Mesenchymal stem cell (in vitro differentiated cells and primary cell): ENCODE measurements at regions not wholly inside any gene's neighbourhood (a gene's known extent, or its start where the extent isn't known, plus 50 kb on each side); places are given as distances from the start of the nearest gene placed in this dataset.

Experiments used
- DNase-seq: peaks from one replicate; pipeline ENCODE4 v3.0.0-alpha.2; 2013
- H2AFZ ChIP-seq: one replicate; pipeline ENCODE4 v1.6.1; 2013; ENCODE audit warnings: low read depth, mild to moderate bottlenecking, control low read depth, inconsistent platforms, low read length, moderate library complexity
- H2AK5ac ChIP-seq: 2 replicates; pipeline ENCODE4 v1.6.1; 2013; ENCODE audit warnings: low read length, moderate library complexity, mild to moderate bottlenecking, inconsistent platforms; ENCODE audit not compliant: severe bottlenecking
- H2BK120ac ChIP-seq: one replicate; pipeline ENCODE4 v1.6.1; 2013; ENCODE audit warnings: low read depth, mild to moderate bottlenecking, inconsistent platforms, low read length, moderate library complexity
- H2BK12ac ChIP-seq, 2 experiments: one replicate each; pipeline ENCODE4 v1.6.1; 2013; ENCODE audit warnings: inconsistent platforms in 2 of 2, low read length in 2 of 2, mild to moderate bottlenecking in 2 of 2, moderate library complexity in 2 of 2, control low read depth in 1 of 2
- H2BK15ac ChIP-seq: one replicate; pipeline ENCODE4 v1.6.1; 2013; ENCODE audit warnings: mild to moderate bottlenecking, low read depth, inconsistent platforms; ENCODE audit not compliant: poor library complexity, severe bottlenecking
- H2BK5ac ChIP-seq: 2 replicates; pipeline ENCODE4 v1.6.1; 2013; ENCODE audit warnings: low read depth, mild to moderate bottlenecking, low read length, control low read depth, inconsistent platforms; ENCODE audit not compliant: poor library complexity, severe bottlenecking
- H3K14ac ChIP-seq, 2 experiments: one replicate each; pipeline ENCODE4 v1.6.1; 2013; ENCODE audit warnings: inconsistent platforms in 2 of 2, low read length in 2 of 2, control low read depth in 1 of 2, mild to moderate bottlenecking in 1 of 2, moderate library complexity in 1 of 2
- H3K18ac ChIP-seq, 2 experiments: one replicate each; pipeline ENCODE4 v1.6.1; 2013; ENCODE audit warnings: inconsistent platforms in 2 of 2, low read length in 2 of 2, control low read depth in 1 of 2, low read depth in 1 of 2, mild to moderate bottlenecking in 1 of 2
- H3K23ac ChIP-seq, 2 experiments: one replicate each; pipeline ENCODE4 v1.6.1; 2013; ENCODE audit warnings: inconsistent platforms in 2 of 2, low read length in 2 of 2, mild to moderate bottlenecking in 2 of 2, moderate library complexity in 2 of 2, control low read depth in 1 of 2
- H3K27ac ChIP-seq: 2 replicates; pipeline ENCODE4 v1.5.1; 2013; ENCODE audit warnings: mild to moderate bottlenecking, moderate library complexity, low read length, control low read depth, inconsistent platforms; ENCODE audit not compliant: poor library complexity, severe bottlenecking
- H3K27me3 ChIP-seq, 2 experiments: 2 replicates each; pipeline versions ENCODE4 v1.6.1 to v1.7.0; 2013; ENCODE audit warnings: low read length in 2 of 2, mild to moderate bottlenecking in 2 of 2, moderate library complexity in 2 of 2, control low read depth in 1 of 2, inconsistent platforms in 1 of 2; ENCODE audit not compliant: control insufficient read depth in 1 of 2, insufficient read depth in 1 of 2
- H3K36me3 ChIP-seq, 2 experiments: 2 replicates each; pipeline versions ENCODE4 v1.6.1 to v1.7.0; 2013; ENCODE audit warnings: low read length in 2 of 2, control low read depth in 1 of 2, inconsistent platforms in 1 of 2, low read depth in 1 of 2, mild to moderate bottlenecking in 1 of 2; ENCODE audit not compliant: insufficient read depth in 2 of 2, control insufficient read depth in 1 of 2
- H3K4ac ChIP-seq, 2 experiments: one replicate each; pipeline ENCODE4 v1.6.1; 2013; ENCODE audit warnings: inconsistent platforms in 2 of 2, low read length in 2 of 2, mild to moderate bottlenecking in 2 of 2, moderate library complexity in 2 of 2, control low read depth in 1 of 2, low read depth in 1 of 2
- H3K4me1 ChIP-seq: 2 replicates; pipeline ENCODE4 v1.6.1; 2013; ENCODE audit warnings: low read depth, low read length, control low read depth; ENCODE audit not compliant: control insufficient read depth, insufficient read depth
- H3K4me2 ChIP-seq: 2 replicates; pipeline ENCODE4 v1.6.1; 2013; ENCODE audit warnings: low read length, mild to moderate bottlenecking, inconsistent platforms; ENCODE audit not compliant: poor library complexity, severe bottlenecking
- H3K4me3 ChIP-seq, 2 experiments: 2 replicates each; pipeline versions ENCODE4 v1.5.1 to v1.7.0; 2013; ENCODE audit warnings: low read length in 2 of 2, mild to moderate bottlenecking in 2 of 2, control low read depth in 1 of 2, low read depth in 1 of 2; ENCODE audit not compliant: insufficient read depth in 1 of 2
- H3K79me1 ChIP-seq: replicated peaks from 2 replicates; pipeline ENCODE4 v1.6.1; 2013; ENCODE audit warnings: mild to moderate bottlenecking, control low read depth, low read length, inconsistent platforms; ENCODE audit not compliant: poor library complexity, severe bottlenecking
- H3K9ac ChIP-seq: 2 replicates; pipeline ENCODE4 v1.7.0; 2013; ENCODE audit warnings: mild to moderate bottlenecking, low read length, moderate library complexity
- H3K9me3 ChIP-seq: 2 replicates; pipeline ENCODE4 v1.7.0; 2013; ENCODE audit warnings: mild to moderate bottlenecking, low read length; ENCODE audit not compliant: control insufficient read depth
- H4K8ac ChIP-seq: one replicate; pipeline ENCODE4 v1.6.1; 2013; ENCODE audit warnings: inconsistent platforms, mild to moderate bottlenecking, low read length, moderate library complexity
- H4K91ac ChIP-seq: one replicate; pipeline ENCODE4 v1.6.1; 2013; ENCODE audit warnings: mild to moderate bottlenecking, low read length, inconsistent platforms
- WGBS: methylation state at CpG from one replicate; pipeline ENCODE4 v1.1.7; 2013; ENCODE audit warnings: mixed read lengths; 5-methylcytosine and 5-hydroxymethylcytosine counted together

- H3K27me3 ChIP-seq, result peaks cover 47 to 50% of the 10 kb centered on the region in 2 experiments
- no peak for DNase-seq
- H3K4me1 ChIP-seq, result no peaks in the 10 kb centered on the region
- H3K79me1 ChIP-seq, result no peaks in the 10 kb centered on the region
- no peak overlapping the region for H4K8ac ChIP-seq
- H2BK12ac ChIP-seq, result no peak overlapping the region
- H3K9me3 ChIP-seq, result no peaks in the 10 kb centered on the region
- no peak overlapping the region for H3K18ac ChIP-seq
- H3K14ac ChIP-seq, result no peak overlapping the region
- 83% methylated on average over 8 of the region's 9 CpGs for WGBS
- H3K9ac ChIP-seq, result no peak overlapping the region
- H2BK5ac ChIP-seq, result no peak overlapping the region
- no peak overlapping the region for H3K4me3 ChIP-seq
- no peak overlapping the region for H2BK120ac ChIP-seq
- no peak overlapping the region for H2AK5ac ChIP-seq
- H3K27ac ChIP-seq, result no peak overlapping the region
- H4K91ac ChIP-seq, result no peak overlapping the region
- H2BK15ac ChIP-seq, result no peak overlapping the region
- no peaks in the 10 kb centered on the region for H3K36me3 ChIP-seq
- H3K23ac ChIP-seq, result no peak overlapping the region
- H2AFZ ChIP-seq, result no peak overlapping the region
- H3K4me2 ChIP-seq, result no peak overlapping the region
- H3K4ac ChIP-seq, result no peak overlapping the region
These were observed 55.9 kb downstream of the OLIG1 start for GRCh38 chr21:33125680-33126375.

- peaks cover 47 to 49% of the 10 kb centered on the region in 2 experiments for H3K27me3 ChIP-seq
- H3K4me3 ChIP-seq, result no peak overlapping the region
- H3K9me3 ChIP-seq, result no peaks in the 10 kb centered on the region
- no peak overlapping the region for H2AFZ ChIP-seq
- 94% methylated on average over 6 of the region's 7 CpGs for WGBS
- H4K8ac ChIP-seq, result no peak overlapping the region
- H4K91ac ChIP-seq, result no peak overlapping the region
- no peaks in the 10 kb centered on the region for H3K4me1 ChIP-seq
- H3K14ac ChIP-seq, result no peak overlapping the region
- no peaks in the 10 kb centered on the region for H3K79me1 ChIP-seq
- DNase-seq, result no peak
- no peak overlapping the region for H3K4me2 ChIP-seq
- H3K23ac ChIP-seq, result no peak overlapping the region
- no peak overlapping the region for H2BK120ac ChIP-seq
- no peak overlapping the region for H3K4ac ChIP-seq
- no peak overlapping the region for H2BK12ac ChIP-seq
- no peak overlapping the region for H2BK15ac ChIP-seq
- H3K36me3 ChIP-seq, result no peaks in the 10 kb centered on the region
- no peak overlapping the region for H3K9ac ChIP-seq
- no peak overlapping the region for H3K27ac ChIP-seq
- H3K18ac ChIP-seq, result no peak overlapping the region
- no peak overlapping the region for H2AK5ac ChIP-seq
- H2BK5ac ChIP-seq, result no peak overlapping the region
These were observed 56.6 kb downstream of the OLIG1 start for GRCh38 chr21:33126569-33126968.

- H4K91ac ChIP-seq, result no peak overlapping the region
- H3K4ac ChIP-seq, result no peak overlapping the region
- no peaks in the 10 kb centered on the region for H3K36me3 ChIP-seq
- H3K27ac ChIP-seq, result no peak overlapping the region
- H2BK120ac ChIP-seq, result no peak overlapping the region
- no peak overlapping the region for H2BK15ac ChIP-seq
- H3K9me3 ChIP-seq, result no peaks in the 10 kb centered on the region
- H3K27me3 ChIP-seq, result peaks cover 46 to 49% of the 10 kb centered on the region in 2 experiments
- H3K9ac ChIP-seq, result peak overlapping the region; percentile 66
- no peak overlapping the region for H2BK5ac ChIP-seq
- 6% methylated on average over 17 of the region's 18 CpGs for WGBS
- DNase-seq, result peak; percentile 77
- H3K4me1 ChIP-seq, result no peaks in the 10 kb centered on the region
- H3K14ac ChIP-seq, result no peak overlapping the region
- no peaks in the 10 kb centered on the region for H3K79me1 ChIP-seq
- peak overlapping the region; percentile 70 for H3K4me2 ChIP-seq
- no peak overlapping the region for H3K18ac ChIP-seq
- H2BK12ac ChIP-seq, result no peak overlapping the region
- H4K8ac ChIP-seq, result no peak overlapping the region
- H2AFZ ChIP-seq, result no peak overlapping the region
- no peak overlapping the region for H3K23ac ChIP-seq
- no peak overlapping the region for H2AK5ac ChIP-seq
- H3K4me3 ChIP-seq, result peak overlapping the region in 1 of 2 experiments; percentile 78
These were observed 57.4 kb downstream of the OLIG1 start for GRCh38 chr21:33127154-33127867.

DNA sequence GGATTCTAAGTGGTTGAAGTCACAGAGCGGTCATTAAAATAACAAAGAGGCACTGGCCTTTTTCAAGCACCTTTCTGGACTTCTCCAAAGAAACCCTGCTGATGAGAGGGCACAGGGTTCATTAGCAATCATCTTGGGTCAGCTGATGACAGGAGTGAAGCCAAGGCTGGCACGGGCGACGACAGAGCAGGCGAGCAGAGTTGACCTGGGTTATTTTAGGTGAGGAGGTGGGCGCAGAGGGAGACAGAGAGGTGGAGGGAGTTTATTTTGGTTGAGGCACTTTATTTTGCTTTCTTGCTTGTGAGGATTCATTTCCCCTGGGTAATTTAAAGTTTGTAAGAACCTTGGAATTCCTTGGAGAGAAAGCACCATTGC, 57.9 kb downstream of the OLIG1 start:
- Histone ChIP-seq H4K8ac (no peak overlapping the region), H2BK120ac (no peak overlapping the region), H3K79me1 (no peaks in the 10 kb centered on the region), H3K18ac (no peak overlapping the region), H3K4me1 (no peaks in the 10 kb centered on the region), H3K36me3 (no peaks in the 10 kb centered on the region), H2AFZ (no peak overlapping the region), H3K27me3 (peaks cover 46 to 54% of the 10 kb centered on the region in 2 experiments), H2BK15ac (no peak overlapping the region), H2BK5ac (no peak overlapping the region), H3K23ac (no peak overlapping the region), H3K14ac (no peak overlapping the region), H3K4me2 (no peak overlapping the region), H3K9ac (no peak overlapping the region), H3K4me3 (no peak overlapping the region), H3K27ac (no peak overlapping the region), H3K4ac (no peak overlapping the region), H2BK12ac (no peak overlapping the region), H3K9me3 (no peaks in the 10 kb centered on the region), H4K91ac (no peak overlapping the region), H2AK5ac (no peak overlapping the region)
- no peak for DNase-seq
- 26% methylated on average over 6 of the region's 6 CpGs for WGBS
